ENCODE measurements at regions not wholly inside any gene's neighbourhood (a gene's known extent, or its start where the extent isn't known, plus 50 kb on each side); places are given as distances from the start of the nearest gene placed in this dataset.

DNA sequence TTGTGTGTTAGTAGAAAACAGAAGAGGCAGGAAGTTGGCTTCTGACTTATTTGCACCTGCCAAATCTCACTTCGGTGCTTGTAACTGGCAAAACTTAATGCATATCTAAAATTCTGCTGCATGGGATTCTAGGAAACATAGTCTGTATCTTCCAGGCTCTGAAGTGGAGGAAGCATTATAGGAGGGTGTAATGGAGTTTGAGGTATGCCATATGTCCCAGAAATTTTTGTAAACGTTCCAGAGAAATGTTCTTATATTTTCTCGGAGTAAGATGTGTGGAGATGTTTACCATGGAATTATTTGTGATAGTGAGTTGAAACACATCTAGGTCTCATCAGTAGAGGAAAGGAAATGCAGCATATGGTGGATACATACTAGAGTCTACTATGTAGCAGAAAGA, 1329.0 kb upstream of the NUDT12 start:
- Histone ChIP-seq H3K4me3 (ENCODE audit: low read depth in 2 of 2, low read length in 1 of 2) (no peak overlapping the region), H3K9me3 (no peaks in the 10 kb centered on the region), H3F3A (replicated peaks; ENCODE audit: insufficient read depth) (no peaks in the 10 kb centered on the region), H3K27ac (ENCODE audit: low read depth in 2 of 2, low read length in 1 of 2) (peak overlapping the region in 1 of 2 experiments; percentile 84; a peak in 2 of 4 replicates), H2AFZ (ENCODE audit: low read depth) (no peak overlapping the region), H3K36me3 (replicated peaks in 1 of 2; ENCODE audit: control insufficient read depth in 1 of 2, insufficient read depth in 2 of 2, low read length in 1 of 2) (no peaks in the 10 kb centered on the region), H3K4me1 (ENCODE audit: control insufficient read depth in 1 of 2, insufficient read depth in 2 of 2, low read depth in 1 of 2, low read length in 1 of 2) (no peaks in the 10 kb centered on the region; a peak in 1 of 4 replicates), H3K4me2 (no peak overlapping the region), H4K20me1 (ENCODE audit: insufficient read depth) (no peaks in the 10 kb centered on the region), H3K79me2 (ENCODE audit: insufficient read depth) (no peaks in the 10 kb centered on the region), H3K9me2 (no peaks in the 10 kb centered on the region), H3K27me3 (ENCODE audit: insufficient read depth) (no peaks in the 10 kb centered on the region), H3K9ac (no peak overlapping the region)
- TF ChIP-seq GATA2 (CRISPR knock-in tag; IDR thresholded peaks at IDR 0.05) (no peak), EZH2phosphoT487 (IDR thresholded peaks at IDR 0.05; ENCODE audit: borderline replicate concordance, low read depth) (no peak), FOXJ3 (CRISPR knock-in tag; IDR thresholded peaks at IDR 0.05) (no peak), CHD2 (IDR thresholded peaks at IDR 0.05; ENCODE audit: low read length, partially characterized antibody) (no peak), POLR2AphosphoS5 (IDR thresholded peaks at IDR 0.05; ENCODE audit: low read depth, low read length) (no peak), SIN3A (IDR thresholded peaks at IDR 0.05; ENCODE audit: borderline replicate concordance, low read depth, low read length) (no peak), MXI1 (IDR thresholded peaks at IDR 0.05; ENCODE audit: low read depth, low read length) (no peak)
- TF ChIP-seq, protein P1, sequence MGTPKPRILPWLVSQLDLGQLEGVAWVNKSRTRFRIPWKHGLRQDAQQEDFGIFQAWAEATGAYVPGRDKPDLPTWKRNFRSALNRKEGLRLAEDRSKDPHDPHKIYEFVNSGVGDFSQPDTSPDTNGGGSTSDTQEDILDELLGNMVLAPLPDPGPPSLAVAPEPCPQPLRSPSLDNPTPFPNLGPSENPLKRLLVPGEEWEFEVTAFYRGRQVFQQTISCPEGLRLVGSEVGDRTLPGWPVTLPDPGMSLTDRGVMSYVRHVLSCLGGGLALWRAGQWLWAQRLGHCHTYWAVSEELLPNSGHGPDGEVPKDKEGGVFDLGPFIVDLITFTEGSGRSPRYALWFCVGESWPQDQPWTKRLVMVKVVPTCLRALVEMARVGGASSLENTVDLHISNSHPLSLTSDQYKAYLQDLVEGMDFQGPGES (IDR thresholded peaks at IDR 0.05; ENCODE audit: low read depth, low read length), result no peak
- no peak for DNase-seq
- 39% methylated on average over 3 of the region's 3 CpGs for WGBS (ENCODE audit: low lambda C conversion rate)
- ChIA-PET CTCF (no interaction called here), POLR2A (no interaction called here)

DNA sequence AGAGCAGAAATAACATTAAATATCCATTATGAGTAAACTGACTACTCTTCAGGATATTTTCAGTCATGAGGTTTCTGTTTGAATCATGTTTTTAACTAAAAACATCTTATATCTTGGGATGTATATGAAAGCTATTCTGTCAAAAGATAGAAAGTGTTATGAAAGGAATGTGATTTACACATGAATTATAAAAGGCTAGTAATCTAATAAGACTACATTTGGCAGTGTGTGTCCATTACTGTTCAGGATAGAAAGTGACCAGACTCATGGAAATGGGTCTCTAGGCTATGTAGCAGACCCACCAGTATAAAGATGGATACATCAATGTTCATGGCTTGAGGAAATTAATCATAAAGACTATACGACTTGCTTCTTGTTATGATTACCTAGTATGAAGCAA, 1328.2 kb upstream of the NUDT12 start:
- no peaks in the 10 kb centered on the region for H3K79me2 ChIP-seq (ENCODE audit: insufficient read depth)
- H3K27ac ChIP-seq (ENCODE audit: low read depth in 2 of 2, low read length in 1 of 2), result peak overlapping the region in 1 of 2 experiments; percentile 84; a peak in 2 of 4 replicates
- no peaks in the 10 kb centered on the region for H4K20me1 ChIP-seq (ENCODE audit: insufficient read depth)
- no peaks in the 10 kb centered on the region for H3K9me2 ChIP-seq
- 4% methylated on average over 1 of the region's 1 CpG for WGBS (ENCODE audit: low lambda C conversion rate)
- no peak overlapping the region for H2AFZ ChIP-seq (ENCODE audit: low read depth)
- no peaks in the 10 kb centered on the region for H3K36me3 ChIP-seq (replicated peaks in 1 of 2; ENCODE audit: control insufficient read depth in 1 of 2, insufficient read depth in 2 of 2, low read length in 1 of 2)
- no peaks in the 10 kb centered on the region for H3K9me3 ChIP-seq
- no peak overlapping the region for H3K4me2 ChIP-seq
- peak in 1 of 2 experiments; percentile 65; a peak in 2 of 4 replicates for TF ChIP-seq EP300 (IDR thresholded peaks at IDR 0.05; ENCODE audit: borderline replicate concordance in 1 of 2, low read depth in 1 of 2, low read length in 1 of 2)
- TF ChIP-seq, protein P2, sequence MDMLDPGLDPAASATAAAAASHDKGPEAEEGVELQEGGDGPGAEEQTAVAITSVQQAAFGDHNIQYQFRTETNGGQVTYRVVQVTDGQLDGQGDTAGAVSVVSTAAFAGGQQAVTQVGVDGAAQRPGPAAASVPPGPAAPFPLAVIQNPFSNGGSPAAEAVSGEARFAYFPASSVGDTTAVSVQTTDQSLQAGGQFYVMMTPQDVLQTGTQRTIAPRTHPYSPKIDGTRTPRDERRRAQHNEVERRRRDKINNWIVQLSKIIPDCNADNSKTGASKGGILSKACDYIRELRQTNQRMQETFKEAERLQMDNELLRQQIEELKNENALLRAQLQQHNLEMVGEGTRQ (IDR thresholded peaks at IDR 0.05; ENCODE audit: borderline replicate concordance, low read depth, low read length), result no peak
- no peak for TF ChIP-seq YY1 (IDR thresholded peaks at IDR 0.05; ENCODE audit: low read depth)
- peak; percentile 12 for DNase-seq
- no peak overlapping the region for H3K4me3 ChIP-seq (ENCODE audit: low read depth in 2 of 2, low read length in 1 of 2)
- POLR2A ChIA-PET, result no interaction called here
- H3K4me1 ChIP-seq (ENCODE audit: control insufficient read depth in 1 of 2, insufficient read depth in 2 of 2, low read depth in 1 of 2, low read length in 1 of 2), result no peaks in the 10 kb centered on the region; a peak in 1 of 4 replicates
- CTCF ChIA-PET, result no interaction called here
- no peaks in the 10 kb centered on the region for H3K27me3 ChIP-seq (ENCODE audit: insufficient read depth)
- H3K9ac ChIP-seq, result no peak overlapping the region
- no peaks in the 10 kb centered on the region for H3F3A ChIP-seq (replicated peaks; ENCODE audit: insufficient read depth)
